ENCODE measurements at regions not wholly inside any gene's neighbourhood (a gene's known extent, or its start where the extent isn't known, plus 50 kb on each side); places are given as distances from the start of the nearest gene placed in this dataset.

DNA sequence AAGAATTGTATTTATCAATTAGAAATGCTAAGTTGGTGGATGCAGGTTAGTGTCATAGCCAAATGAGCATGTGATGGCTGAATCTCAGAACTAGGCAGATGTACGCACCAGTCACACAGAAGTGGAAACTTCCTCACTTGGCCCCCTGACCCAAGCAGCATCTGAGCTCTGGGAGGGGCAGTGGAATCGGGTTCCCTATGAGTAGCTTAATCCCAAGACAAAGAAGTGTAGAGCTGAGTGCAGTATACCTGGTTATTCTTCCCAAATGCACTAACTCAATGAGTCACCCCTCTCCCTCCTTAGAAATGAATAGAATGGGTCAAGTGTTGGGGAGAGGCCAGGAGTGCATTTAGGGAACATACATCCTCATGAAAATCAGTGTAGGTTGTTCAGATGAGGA, 224.6 kb downstream of the FAT3 start:
- Histone ChIP-seq H3K27me3 (ENCODE audit: control insufficient read depth, insufficient read depth, low read length) (no peaks in the 10 kb centered on the region), H3K9me3 (ENCODE audit: control insufficient read depth, low read depth, low read length) (no peaks in the 10 kb centered on the region), H3K4me1 (ENCODE audit: control insufficient read depth, insufficient read depth, low read length) (no peaks in the 10 kb centered on the region), H3K4me3 (ENCODE audit: low read length) (no peak overlapping the region), H3K36me3 (ENCODE audit: control insufficient read depth, insufficient read depth, low read length) (no peaks in the 10 kb centered on the region), H3K27ac (ENCODE audit: low read length) (no peak overlapping the region)
- DNase-seq, result no peak
- no CpG with 5 or more reads among the region's 2 CpGs for WGBS (ENCODE audit: insufficient coverage, low lambda C conversion rate)

DNA sequence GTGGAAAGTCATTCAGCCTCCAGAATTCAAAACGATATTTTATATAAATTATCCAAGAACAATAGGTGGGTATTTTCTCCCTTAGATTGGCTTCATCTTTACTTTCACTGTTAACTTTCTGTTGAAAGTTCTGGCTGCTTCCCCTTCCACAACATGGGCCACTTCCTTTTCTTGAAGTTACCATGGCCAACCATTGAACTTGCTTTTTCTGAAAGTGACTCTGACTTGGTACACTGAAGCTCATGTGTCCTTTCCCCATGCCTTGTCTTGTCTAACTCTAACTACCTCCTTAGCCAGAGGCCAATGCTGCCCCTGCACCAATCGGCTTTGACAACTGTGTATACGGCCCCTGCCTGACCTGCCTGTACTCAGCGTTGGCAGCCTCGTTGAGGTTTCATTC, 225.2 kb downstream of the FAT3 start:
- Histone ChIP-seq H3K27ac (ENCODE audit: low read length) (no peak overlapping the region), H3K4me1 (ENCODE audit: control insufficient read depth, insufficient read depth, low read length) (no peaks in the 10 kb centered on the region), H3K9me3 (ENCODE audit: control insufficient read depth, low read depth, low read length) (no peaks in the 10 kb centered on the region), H3K27me3 (ENCODE audit: control insufficient read depth, insufficient read depth, low read length) (no peaks in the 10 kb centered on the region), H3K36me3 (ENCODE audit: control insufficient read depth, insufficient read depth, low read length) (no peaks in the 10 kb centered on the region), H3K4me3 (ENCODE audit: low read length) (no peak overlapping the region)
- WGBS (ENCODE audit: insufficient coverage, low lambda C conversion rate), result 100% methylated on average over 3 of the region's 5 CpGs
- no peak for DNase-seq

DNA sequence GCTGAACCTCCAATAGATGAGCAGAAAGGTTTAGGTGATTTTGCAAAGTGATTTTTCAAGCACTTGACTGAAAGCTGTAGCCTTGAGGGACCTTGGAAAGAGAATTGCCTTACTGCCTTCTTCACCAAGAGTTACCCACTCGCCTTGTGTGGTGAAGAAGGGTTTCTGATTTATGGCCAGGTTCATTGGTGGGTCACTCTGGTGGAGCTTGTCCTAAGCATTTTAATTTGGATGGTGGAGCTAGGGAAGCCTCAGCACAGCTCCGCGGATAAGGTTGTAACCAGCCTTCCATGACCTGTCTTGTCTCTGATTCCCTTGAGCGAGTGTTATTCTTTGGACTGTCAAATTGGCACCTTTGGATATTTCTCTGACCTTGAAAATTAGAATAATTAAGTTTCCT, 226.4 kb downstream of the FAT3 start:
- H3K27ac ChIP-seq (ENCODE audit: low read length), result no peak overlapping the region
- H3K4me3 ChIP-seq (ENCODE audit: low read length), result no peak overlapping the region
- no peaks in the 10 kb centered on the region for H3K9me3 ChIP-seq (ENCODE audit: control insufficient read depth, low read depth, low read length)
- WGBS (ENCODE audit: insufficient coverage, low lambda C conversion rate), result no CpG with 5 or more reads among the region's 4 CpGs
- no peaks in the 10 kb centered on the region for H3K36me3 ChIP-seq (ENCODE audit: control insufficient read depth, insufficient read depth, low read length)
- no peaks in the 10 kb centered on the region for H3K4me1 ChIP-seq (ENCODE audit: control insufficient read depth, insufficient read depth, low read length)
- DNase-seq, result no peak
- H3K27me3 ChIP-seq (ENCODE audit: control insufficient read depth, insufficient read depth, low read length), result no peaks in the 10 kb centered on the region

DNA sequence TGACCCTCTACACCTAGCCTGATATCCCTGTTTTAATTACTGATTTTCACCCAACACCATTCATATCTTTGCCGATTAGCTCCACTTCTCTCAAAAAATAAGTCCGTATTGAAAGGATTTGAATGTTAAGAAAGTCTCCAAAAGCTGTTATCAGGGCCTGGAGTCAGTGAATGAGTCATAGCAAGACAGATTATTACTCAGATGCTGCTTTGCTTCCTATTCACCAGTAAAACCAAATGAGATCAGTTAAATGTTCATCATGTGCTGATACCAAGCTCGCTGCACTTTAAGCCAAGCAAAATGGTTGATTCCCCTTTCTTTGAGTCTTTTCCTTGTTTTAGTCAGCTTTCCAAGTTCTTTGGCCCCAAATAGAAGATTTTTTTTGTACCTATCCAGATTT, 228.4 kb downstream of the FAT3 start:
- Histone ChIP-seq H3K27me3 (ENCODE audit: control insufficient read depth, insufficient read depth, low read length) (no peaks in the 10 kb centered on the region), H3K9me3 (ENCODE audit: control insufficient read depth, low read depth, low read length) (no peaks in the 10 kb centered on the region), H3K36me3 (ENCODE audit: control insufficient read depth, insufficient read depth, low read length) (no peaks in the 10 kb centered on the region), H3K4me1 (ENCODE audit: control insufficient read depth, insufficient read depth, low read length) (no peaks in the 10 kb centered on the region), H3K27ac (ENCODE audit: low read length) (no peak overlapping the region), H3K4me3 (ENCODE audit: low read length) (no peak overlapping the region)
- WGBS (ENCODE audit: insufficient coverage, low lambda C conversion rate), result 97% methylated on average over 3 of the region's 3 CpGs
- no peak for DNase-seq

DNA sequence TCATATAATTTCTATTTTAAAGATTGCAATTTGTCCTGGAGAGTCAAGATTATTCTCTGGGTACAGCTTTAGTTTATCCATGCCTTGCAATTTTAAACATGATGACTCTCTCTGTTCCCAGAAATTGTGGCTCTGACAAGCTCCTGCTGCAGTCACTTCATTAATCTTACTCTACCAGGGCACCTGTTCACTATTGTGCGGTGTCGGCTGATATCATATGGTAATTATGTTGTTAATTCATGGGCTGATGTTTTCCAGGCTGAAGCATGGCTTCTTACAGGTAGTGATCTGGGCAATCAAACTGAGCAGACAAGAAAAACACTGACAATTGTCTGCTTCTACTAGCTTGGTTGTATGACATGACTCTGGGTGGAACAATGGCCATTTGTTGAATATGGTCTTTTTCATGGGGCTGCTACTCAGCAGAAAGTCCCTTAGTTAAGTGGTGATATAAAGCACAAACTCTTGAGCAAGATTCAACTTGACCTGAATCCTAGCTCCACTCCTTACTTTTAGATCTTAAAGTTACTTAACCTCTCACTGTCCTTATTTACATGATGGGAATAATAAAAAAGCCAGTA, 230.7 kb downstream of the FAT3 start:
- H3K9me3 ChIP-seq (ENCODE audit: control insufficient read depth, low read depth, low read length), result no peaks in the 10 kb centered on the region
- H3K4me3 ChIP-seq (ENCODE audit: low read length), result no peak overlapping the region
- H3K36me3 ChIP-seq (ENCODE audit: control insufficient read depth, insufficient read depth, low read length), result no peaks in the 10 kb centered on the region
- H3K4me1 ChIP-seq (ENCODE audit: control insufficient read depth, insufficient read depth, low read length), result no peaks in the 10 kb centered on the region
- WGBS (ENCODE audit: insufficient coverage, low lambda C conversion rate), result no CpG with 5 or more reads among the region's 2 CpGs
- no peak overlapping the region for H3K27ac ChIP-seq (ENCODE audit: low read length)
- no peaks in the 10 kb centered on the region for H3K27me3 ChIP-seq (ENCODE audit: control insufficient read depth, insufficient read depth, low read length)
- no peak for DNase-seq

DNA sequence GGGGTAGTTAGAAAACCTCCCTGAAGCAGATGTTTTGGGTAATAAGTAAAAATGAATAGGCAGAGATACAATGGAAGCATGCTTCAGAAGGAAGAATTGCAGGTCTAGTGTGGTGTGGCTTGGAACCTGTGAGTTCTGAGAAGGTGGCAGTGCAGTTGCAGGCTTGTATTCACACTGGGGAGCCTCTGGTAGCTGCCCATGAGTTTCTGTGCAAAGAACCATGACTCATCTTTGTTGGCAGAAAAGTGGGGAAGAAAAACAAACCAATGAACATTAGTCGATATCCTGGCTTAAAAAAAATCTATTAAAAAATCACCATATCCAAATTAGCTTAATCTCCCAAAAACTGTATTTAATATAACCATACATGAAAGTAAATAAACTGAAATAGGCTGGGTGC, 232.6 kb downstream of the FAT3 start:
- no peak overlapping the region for H3K27ac ChIP-seq (ENCODE audit: low read length)
- WGBS (ENCODE audit: insufficient coverage, low lambda C conversion rate), result 83% methylated on average over 1 of the region's 1 CpG
- H3K27me3 ChIP-seq (ENCODE audit: control insufficient read depth, insufficient read depth, low read length), result no peaks in the 10 kb centered on the region
- H3K4me3 ChIP-seq (ENCODE audit: low read length), result no peak overlapping the region
- DNase-seq, result no peak
- no peaks in the 10 kb centered on the region for H3K9me3 ChIP-seq (ENCODE audit: control insufficient read depth, low read depth, low read length)
- H3K36me3 ChIP-seq (ENCODE audit: control insufficient read depth, insufficient read depth, low read length), result no peaks in the 10 kb centered on the region
- H3K4me1 ChIP-seq (ENCODE audit: control insufficient read depth, insufficient read depth, low read length), result no peaks in the 10 kb centered on the region

DNA sequence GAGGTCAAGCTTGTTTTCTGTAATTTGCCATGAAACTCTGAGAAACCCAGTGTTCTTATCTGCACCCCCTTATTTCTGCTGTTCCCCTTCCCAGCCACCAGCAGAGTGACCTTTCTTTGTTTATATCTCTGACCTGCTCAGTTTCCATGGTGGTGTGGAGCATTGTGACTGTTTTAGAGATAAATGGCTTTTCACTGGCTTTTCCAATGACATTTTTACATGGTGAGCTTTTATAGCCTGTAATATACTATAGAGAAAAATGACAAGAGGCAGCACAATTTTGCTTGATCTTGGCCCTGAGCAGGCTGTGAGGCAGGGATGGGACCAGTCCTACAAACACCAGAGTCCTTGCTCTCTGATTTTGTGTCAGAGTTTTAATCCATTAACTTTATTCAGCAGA, 233.9 kb downstream of the FAT3 start:
- H3K27me3 ChIP-seq (ENCODE audit: control insufficient read depth, insufficient read depth, low read length), result no peaks in the 10 kb centered on the region
- DNase-seq, result no peak
- no peaks in the 10 kb centered on the region for H3K4me1 ChIP-seq (ENCODE audit: control insufficient read depth, insufficient read depth, low read length)
- H3K9me3 ChIP-seq (ENCODE audit: control insufficient read depth, low read depth, low read length), result no peaks in the 10 kb centered on the region
- no peak overlapping the region for H3K27ac ChIP-seq (ENCODE audit: low read length)
- H3K4me3 ChIP-seq (ENCODE audit: low read length), result no peak overlapping the region
- H3K36me3 ChIP-seq (ENCODE audit: control insufficient read depth, insufficient read depth, low read length), result no peaks in the 10 kb centered on the region

DNA sequence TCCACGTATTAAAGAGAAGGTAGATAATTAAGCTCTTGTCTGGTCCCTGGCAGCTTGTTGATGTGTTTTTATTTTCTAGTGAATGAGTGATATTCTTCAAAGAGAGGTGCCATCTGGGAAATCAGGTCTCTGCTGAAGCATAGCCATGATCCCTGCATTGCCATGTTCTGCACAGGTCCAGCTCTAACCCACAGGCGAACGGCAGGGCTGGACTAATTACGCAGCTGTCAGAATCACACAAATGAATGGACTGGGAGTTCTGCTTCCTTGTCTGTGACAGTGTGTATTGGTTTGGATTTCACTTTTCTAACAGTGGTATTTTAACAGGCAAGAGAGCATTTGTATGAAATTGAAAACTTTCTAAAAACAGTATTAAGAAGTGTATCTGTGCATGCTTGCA, 235.6 kb downstream of the FAT3 start:
- no peaks in the 10 kb centered on the region for H3K36me3 ChIP-seq (ENCODE audit: control insufficient read depth, insufficient read depth, low read length)
- no peak overlapping the region for H3K27ac ChIP-seq (ENCODE audit: low read length)
- H3K9me3 ChIP-seq (ENCODE audit: control insufficient read depth, low read depth, low read length), result no peaks in the 10 kb centered on the region
- H3K4me1 ChIP-seq (ENCODE audit: control insufficient read depth, insufficient read depth, low read length), result no peaks in the 10 kb centered on the region
- H3K4me3 ChIP-seq (ENCODE audit: low read length), result no peak overlapping the region
- H3K27me3 ChIP-seq (ENCODE audit: control insufficient read depth, insufficient read depth, low read length), result no peaks in the 10 kb centered on the region
- DNase-seq, result no peak
- WGBS (ENCODE audit: insufficient coverage, low lambda C conversion rate), result no CpG with 5 or more reads among the region's 4 CpGs

DNA sequence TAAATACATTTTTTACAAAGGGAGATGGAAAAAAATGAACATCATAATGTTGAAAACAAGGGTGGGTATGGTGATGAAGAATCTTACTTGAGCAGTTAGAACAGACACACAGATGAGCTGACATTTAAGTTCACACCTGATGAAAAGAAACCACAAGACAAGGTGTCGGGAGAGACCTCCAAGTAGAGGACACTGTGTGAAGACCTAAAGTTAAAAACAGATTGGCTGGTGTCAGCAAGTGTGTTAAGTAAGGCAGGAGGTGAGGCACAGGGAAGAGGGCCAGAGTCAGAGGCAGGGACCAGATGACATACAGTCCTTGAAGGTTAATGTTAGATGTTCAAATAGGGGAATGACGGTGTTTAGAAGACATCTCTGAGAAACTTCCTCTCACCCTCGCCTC, 236.8 kb downstream of the FAT3 start:
- no peak for DNase-seq
- Histone ChIP-seq H3K27me3 (ENCODE audit: control insufficient read depth, insufficient read depth, low read length) (no peaks in the 10 kb centered on the region), H3K27ac (ENCODE audit: low read length) (no peak overlapping the region), H3K4me1 (ENCODE audit: control insufficient read depth, insufficient read depth, low read length) (no peaks in the 10 kb centered on the region), H3K36me3 (ENCODE audit: control insufficient read depth, insufficient read depth, low read length) (no peaks in the 10 kb centered on the region), H3K4me3 (ENCODE audit: low read length) (no peak overlapping the region), H3K9me3 (ENCODE audit: control insufficient read depth, low read depth, low read length) (no peaks in the 10 kb centered on the region)
- WGBS (ENCODE audit: insufficient coverage, low lambda C conversion rate), result no CpG with 5 or more reads among the region's 3 CpGs

DNA sequence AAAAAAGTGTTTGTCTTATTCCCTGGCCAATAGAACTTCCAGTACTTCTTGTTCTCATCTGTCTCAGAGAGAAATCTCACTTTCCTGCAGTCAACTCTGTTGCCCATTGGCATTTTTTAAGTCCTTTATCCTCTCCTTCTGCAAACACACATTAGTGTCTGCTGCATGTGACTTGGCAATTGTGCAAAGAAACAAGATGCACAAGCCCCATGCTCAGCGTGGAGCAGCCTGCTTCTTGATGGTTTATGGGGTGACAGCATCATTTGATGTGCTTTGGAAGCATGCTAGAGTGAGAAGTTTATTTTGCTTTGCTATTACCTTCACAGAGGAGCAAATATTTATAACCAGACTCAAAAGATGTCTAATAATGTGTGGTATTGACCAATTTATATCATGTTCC, 238.2 kb downstream of the FAT3 start:
- Histone ChIP-seq H3K36me3 (ENCODE audit: control insufficient read depth, insufficient read depth, low read length) (no peaks in the 10 kb centered on the region), H3K4me3 (ENCODE audit: low read length) (no peak overlapping the region), H3K27ac (ENCODE audit: low read length) (no peak overlapping the region), H3K9me3 (ENCODE audit: control insufficient read depth, low read depth, low read length) (no peaks in the 10 kb centered on the region), H3K27me3 (ENCODE audit: control insufficient read depth, insufficient read depth, low read length) (no peaks in the 10 kb centered on the region), H3K4me1 (ENCODE audit: control insufficient read depth, insufficient read depth, low read length) (no peaks in the 10 kb centered on the region)
- WGBS (ENCODE audit: insufficient coverage, low lambda C conversion rate), result no CpG with 5 or more reads among the region's 1 CpG
- no peak for DNase-seq

DNA sequence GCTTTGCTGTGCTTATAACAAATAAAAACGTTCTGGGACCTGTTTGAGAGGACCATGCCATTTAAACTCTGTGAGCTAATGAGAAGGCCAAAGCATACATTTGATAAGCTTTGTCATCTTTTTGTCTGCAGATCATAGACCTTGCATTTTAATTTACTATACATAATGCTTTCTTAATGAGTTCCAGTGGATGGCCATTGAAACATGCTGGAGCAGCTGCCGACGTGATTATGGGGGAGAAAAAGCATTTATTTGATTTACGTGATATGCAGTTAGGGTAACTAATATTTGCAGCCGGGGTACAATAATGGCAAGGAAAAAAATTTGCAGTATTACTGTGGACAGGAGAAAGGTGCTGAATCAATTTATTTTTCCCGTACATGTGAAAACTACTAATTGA, 240.2 kb downstream of the FAT3 start:
- DNase-seq, result no peak
- H3K27me3 ChIP-seq (ENCODE audit: control insufficient read depth, insufficient read depth, low read length), result no peaks in the 10 kb centered on the region
- no peaks in the 10 kb centered on the region for H3K9me3 ChIP-seq (ENCODE audit: control insufficient read depth, low read depth, low read length)
- no peak overlapping the region for H3K27ac ChIP-seq (ENCODE audit: low read length)
- H3K4me3 ChIP-seq (ENCODE audit: low read length), result no peak overlapping the region
- no peaks in the 10 kb centered on the region for H3K36me3 ChIP-seq (ENCODE audit: control insufficient read depth, insufficient read depth, low read length)
- H3K4me1 ChIP-seq (ENCODE audit: control insufficient read depth, insufficient read depth, low read length), result no peaks in the 10 kb centered on the region
- WGBS (ENCODE audit: insufficient coverage, low lambda C conversion rate), result 67% methylated on average over 1 of the region's 6 CpGs

All from large intestine (tissue), 3 donors.